Choroid plexus epithelial cell (primary cell): ENCODE measurements at regions not wholly inside any gene's neighbourhood (a gene's known extent, or its start where the extent isn't known, plus 50 kb on each side); places are given as distances from the start of the nearest gene placed in this dataset.

ENCODE experiments used
- DNase-seq: peaks from one replicate; pipeline ENCODE4 v3.0.0-alpha.2; 2010; ENCODE audit warnings: low read depth
- H3K4me3 ChIP-seq: 2 replicates; pipeline ENCODE4 v1.5.1; 2011; ENCODE audit warnings: low read depth, mild to moderate bottlenecking, control low read depth, low read length, moderate library complexity
- CTCF ChIP-seq: conservative IDR thresholded peaks from 2 replicates; pipeline ENCODE4 v1.5.1; 2011; ENCODE audit warnings: low read depth, mild to moderate bottlenecking, control low read depth, inconsistent platforms, low read length, moderate library complexity

- DNase-seq: no peak
- TF ChIP-seq CTCF: no peak
Observed at GRCh38 chr18:45559258-45559657, 56.0 kb upstream of the SLC14A2 start.

GRCh38 chr18:45560870-45561269 lies 54.4 kb upstream of the SLC14A2 start:
- TF ChIP-seq CTCF: no peak
- no peak overlapping the region for H3K4me3 ChIP-seq
- DNase-seq: no peak

More at GRCh38 chr18:45559258-45559657, 56.0 kb upstream of the SLC14A2 start:
- H3K4me3 ChIP-seq: no peak overlapping the region

GRCh38 chr18:45562567-45563479 lies 52.5 kb upstream of the SLC14A2 start:
- H3K4me3 ChIP-seq: no peak overlapping the region
- TF ChIP-seq CTCF: no peak
- DNase-seq: no peak

DNA sequence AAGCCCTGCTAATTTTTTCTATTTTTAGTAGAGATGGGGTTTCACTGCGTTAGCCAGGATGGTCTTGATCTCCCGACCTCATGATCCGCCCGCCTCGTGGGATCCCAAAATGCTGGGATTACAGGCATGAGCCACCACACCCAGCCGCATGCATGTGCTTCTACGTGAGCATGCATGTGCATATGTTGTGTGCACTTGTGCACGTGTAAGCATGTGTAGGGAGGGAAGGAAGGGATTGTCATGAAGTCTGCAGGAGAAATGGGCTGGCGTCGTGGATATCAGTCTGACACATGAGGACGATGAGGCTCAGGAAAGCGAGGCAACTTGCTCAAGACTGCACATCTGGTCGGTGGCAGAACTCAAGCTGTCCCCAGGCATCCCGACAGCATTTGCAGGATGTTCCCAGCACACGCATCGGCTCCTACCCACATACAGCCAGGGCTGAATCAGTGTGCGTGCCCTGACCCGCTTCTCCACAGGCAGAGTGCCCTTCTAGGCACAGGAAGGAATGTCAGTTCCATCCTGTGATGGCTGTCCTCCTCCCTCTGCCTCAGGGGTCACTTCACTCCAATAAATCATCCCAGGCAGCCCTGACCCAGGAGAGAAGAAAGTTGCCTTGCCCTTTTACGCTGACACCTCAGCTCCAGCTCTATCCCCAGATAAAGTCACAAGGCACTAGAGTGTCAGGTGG lies 49.9 kb upstream of the SLC14A2 start:
- no peak overlapping the region for H3K4me3 ChIP-seq
- no peak for DNase-seq
- no peak for TF ChIP-seq CTCF
